ENCODE measurements at regions not wholly inside any gene's neighbourhood (a gene's known extent, or its start where the extent isn't known, plus 50 kb on each side); places are given as distances from the start of the nearest gene placed in this dataset.
"Not testable (repeated sequence)": the region's sequence is repeated elsewhere in the genome, so short reads cannot be mapped to it uniquely, and the experiment has no call there.

DNA sequence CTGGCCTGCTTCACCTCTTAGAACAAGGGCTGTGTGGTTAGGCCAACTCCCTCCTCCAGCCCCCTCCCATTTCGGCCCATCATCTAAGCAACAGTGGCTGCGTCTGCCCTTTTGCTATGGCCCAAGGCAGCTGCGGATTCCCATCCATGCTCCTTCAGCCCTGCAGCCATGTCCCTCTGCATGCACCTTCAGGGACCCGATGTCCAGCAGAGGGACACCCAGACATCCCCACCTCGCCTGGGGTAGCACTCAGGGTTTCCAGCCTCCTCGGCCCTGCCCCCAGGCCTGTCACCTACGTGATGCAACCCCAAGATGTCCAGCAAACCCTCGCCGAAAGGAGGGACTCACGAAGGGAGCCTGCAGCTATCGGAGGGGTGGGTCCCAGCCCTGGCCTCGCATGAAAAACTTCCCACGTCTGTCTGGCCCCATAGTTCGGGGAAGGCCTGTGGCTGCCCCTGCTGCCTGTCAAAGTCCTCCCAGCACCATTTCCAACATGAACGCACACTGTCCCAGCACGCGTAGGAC, 194.4 kb downstream of the CTTN start:
- DNase-seq (ENCODE audit: low read depth in 2 of 2), result no peak

GRCh38 chr11:70593446-70593983, 195.2 kb downstream of the CTTN start:
- DNase-seq (ENCODE audit: low read depth in 2 of 2), result no peak

GRCh38 chr11:70594031-70594430, 195.7 kb downstream of the CTTN start:
- DNase-seq (ENCODE audit: low read depth in 2 of 2), result no peak

DNA sequence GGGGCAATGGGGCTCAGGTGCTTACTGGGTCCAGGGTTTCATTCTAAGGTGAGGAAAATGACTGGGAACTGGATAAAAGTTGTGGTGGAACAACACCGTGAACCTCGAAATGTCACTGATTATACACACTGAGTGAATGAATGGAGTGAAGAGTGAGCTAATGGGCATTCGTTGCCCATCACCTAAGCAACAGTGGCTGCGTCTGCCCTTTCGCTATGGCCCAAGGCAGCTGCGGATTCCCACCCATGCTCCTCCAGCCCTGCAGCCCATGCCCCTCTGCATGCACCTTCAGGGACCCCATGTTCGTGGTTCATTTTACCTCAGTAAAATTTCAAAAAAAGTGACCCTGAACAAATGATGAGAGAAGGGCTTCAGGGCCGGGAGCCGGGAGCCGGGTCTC, 196.3 kb downstream of the CTTN start:
- no peak for DNase-seq (ENCODE audit: low read depth in 2 of 2)

DNA sequence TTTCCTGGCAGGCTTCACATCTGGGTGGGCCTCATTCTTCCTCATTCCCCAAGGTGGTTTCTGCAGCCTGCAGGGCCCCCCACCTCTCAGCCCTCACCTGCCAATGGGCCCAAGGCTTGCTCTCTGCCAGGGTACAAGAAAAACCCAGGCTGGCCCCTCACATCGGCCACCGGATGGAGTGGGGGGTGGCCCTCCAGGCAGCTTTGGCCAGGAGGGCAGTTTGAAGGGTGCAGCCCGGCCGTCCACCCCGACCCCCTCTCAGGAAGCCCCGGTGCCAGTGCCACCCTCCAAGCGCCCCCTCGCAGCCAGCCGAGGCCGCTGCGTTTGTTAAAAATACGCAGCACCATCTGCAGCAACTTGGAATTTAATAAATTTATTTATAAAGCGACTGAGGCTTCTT, 196.7 kb downstream of the CTTN start:
- no peak for DNase-seq (ENCODE audit: low read depth in 2 of 2)

GRCh38 chr11:70595452-70595851, 197.1 kb downstream of the CTTN start:
- no peak for DNase-seq (ENCODE audit: low read depth in 2 of 2)

GRCh38 chr11:70596091-70596490, 197.8 kb downstream of the CTTN start:
- DNase-seq (ENCODE audit: low read depth in 2 of 2), result no peak

DNA sequence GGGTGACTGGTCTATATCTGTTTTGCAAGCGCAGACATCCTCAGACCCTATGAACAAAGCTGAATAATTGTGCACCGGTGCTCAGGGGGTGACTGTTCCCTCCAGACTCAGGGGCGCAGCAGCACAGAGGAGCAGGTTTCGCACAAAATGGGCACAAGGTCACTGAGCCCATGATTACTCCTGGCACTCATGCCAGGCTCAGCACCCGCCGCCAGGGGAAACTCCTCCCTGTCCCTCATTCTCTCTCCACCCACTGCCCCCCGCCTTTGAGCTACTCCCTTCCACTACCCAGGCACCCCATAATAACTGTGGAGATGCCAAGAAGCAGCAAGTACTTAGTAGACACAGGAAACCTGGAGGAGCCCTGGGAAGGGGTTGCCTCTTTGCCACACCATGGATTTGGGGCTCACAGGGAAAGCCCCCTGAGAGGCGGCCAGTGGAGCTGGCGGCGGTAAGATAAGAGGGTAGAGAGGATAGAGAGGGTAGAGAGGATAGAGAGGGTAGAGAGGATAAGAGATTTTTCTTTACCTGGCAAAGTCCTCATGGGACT, 198.8 kb downstream of the CTTN start:
- DNase-seq (ENCODE audit: low read depth in 2 of 2), result no peak

DNA sequence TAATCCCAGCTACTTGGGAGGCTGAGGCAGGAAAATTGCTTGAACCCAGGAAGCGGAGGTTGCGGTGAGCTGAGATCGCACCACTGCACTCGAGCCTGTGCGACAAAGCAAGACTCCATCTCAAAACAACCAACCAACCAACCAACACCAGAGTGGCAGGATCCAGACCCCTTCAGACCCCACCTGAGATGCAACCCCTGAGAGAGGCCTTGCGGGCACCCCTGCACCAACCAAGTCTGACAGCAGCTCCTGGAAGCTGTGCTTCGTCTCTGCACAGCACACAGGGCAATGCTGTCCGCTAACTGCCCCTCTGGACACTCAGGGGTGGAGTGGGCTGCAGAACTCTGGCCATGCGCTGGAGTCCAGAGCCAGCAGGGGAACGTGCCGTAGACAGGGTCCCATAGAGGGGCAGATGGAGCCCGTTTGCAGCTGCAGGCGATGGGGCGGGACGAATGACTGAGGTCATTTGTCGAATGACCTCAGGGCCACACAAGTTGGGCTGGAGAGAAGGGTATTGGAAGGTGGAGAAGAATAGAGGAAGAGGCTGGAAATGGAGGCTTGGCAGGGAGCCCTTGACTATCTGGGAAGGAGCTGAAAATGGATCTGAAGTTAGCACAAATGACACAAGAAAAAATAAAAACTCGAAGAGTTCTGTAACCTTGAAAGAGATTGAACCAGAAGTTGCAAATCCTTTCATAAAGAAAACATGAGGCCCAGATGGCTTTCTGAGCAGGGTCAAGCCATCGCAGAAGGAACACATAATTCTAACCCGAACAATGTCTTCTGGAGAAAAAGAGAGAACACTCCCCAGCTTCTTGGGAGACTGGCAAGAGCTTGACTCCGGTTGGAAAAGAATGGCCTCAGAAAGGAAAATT, 199.7 kb downstream of the CTTN start:
- no peak for DNase-seq (ENCODE audit: low read depth in 2 of 2)

DNA sequence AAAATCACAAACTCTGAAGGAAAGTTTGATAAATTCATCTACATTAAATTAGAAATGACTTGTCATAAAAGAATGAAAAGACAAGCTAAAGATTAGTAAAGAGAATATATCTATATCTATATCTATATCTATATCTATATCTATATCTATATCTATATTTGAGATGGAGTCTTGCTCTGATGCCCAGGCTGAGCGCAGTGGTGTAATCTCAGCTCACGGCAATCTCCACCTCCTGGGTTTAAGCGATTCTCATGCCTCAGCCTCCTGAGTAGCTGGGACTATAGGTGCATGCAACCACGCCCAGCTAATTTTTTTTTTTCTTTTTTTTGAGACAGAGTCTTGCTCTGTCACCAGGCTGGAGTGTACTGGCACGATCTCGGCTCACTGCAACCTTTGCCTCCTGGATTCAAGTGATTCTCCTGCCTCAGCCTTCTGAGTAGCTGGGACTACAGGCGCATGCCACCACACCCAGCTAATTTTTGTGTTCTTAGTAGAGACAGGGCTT, 202.6 kb downstream of the CTTN start:
- DNase-seq (ENCODE audit: low read depth in 2 of 2), result not testable (repeated sequence)

DNA sequence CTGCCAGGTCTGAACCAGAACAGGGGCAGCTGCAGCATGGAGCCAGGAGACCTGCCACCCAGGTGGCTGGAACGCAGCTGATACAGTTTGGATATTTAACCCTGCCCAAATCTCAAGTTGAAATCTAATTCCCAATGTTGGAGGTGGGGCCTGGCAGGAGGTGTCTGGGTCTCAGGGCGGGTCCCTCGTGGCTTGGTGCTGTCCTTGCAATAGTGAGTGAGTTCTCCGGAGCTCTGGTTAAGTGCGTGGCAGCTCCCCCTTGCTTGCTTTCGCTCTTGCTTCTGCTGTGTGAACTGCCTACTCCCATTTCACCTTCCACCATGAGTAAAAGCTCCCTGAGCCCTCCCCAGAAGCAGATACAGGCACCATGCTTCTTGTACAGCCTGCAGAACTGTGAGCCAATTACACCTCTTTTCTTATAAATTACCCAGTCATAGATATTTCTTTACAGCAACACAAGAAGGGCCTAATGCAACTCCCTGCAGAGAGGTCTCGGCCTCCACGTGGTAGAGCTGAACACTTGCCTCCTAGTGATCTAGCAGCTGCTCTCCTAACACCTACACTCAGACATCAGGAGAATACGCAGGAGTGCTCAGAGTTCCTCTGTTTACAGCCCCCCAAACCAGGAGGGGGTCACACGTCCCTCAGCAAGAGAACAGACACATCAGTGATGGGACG, 203.7 kb downstream of the CTTN start:
- DNase-seq (ENCODE audit: low read depth in 2 of 2), result no peak

- DNase-seq (ENCODE audit: low read depth in 2 of 2), result no peak
Measured at GRCh38 chr11:70603114-70603755, 204.9 kb downstream of the CTTN start.

DNA sequence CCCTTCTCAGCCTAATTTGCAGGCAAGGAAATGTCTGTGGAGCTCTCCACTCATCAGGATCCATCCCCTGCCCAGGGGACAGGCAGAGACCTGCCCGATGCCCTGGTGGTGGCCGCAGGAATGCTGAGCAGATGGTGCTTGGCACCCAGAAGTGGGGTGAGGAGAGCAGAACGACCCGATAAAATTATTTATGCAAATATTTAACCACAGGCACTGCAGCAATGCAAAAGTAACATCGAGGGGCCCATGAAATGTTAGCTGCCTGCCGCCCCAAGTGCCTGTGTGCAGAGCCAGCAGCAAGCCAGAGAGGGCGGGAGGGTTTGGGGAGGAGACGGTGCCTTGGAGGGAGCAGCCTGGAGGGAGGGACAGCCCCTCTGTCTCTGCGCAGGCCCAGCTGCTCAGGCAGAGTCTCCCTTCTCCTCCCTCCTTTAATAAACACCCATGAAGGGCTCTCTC, 205.5 kb downstream of the CTTN start:
- DNase-seq (ENCODE audit: low read depth in 2 of 2), result no peak

GRCh38 chr11:70604221-70604620, 205.9 kb downstream of the CTTN start:
- no peak for DNase-seq (ENCODE audit: low read depth in 2 of 2)

GRCh38 chr11:70604630-70605467, 206.5 kb downstream of the CTTN start:
- DNase-seq (ENCODE audit: low read depth in 2 of 2), result no peak

DNA sequence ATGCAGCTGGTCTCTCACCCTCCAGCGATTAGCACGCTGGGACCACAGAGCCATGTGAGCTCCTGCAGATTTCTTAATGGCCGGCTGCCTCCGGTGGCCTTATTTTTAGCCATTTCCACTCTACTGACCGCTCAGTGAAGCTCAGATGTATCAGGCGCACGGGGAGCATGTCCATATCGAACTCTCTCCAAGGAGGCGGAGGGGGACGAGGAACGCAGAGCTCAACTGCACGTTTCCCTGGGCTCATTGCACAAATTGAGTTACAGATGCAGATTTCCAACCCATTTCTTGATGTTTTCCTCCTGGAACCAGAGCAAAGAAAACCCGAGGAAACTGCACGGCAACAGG, 207.1 kb downstream of the CTTN start:
- no peak for DNase-seq (ENCODE audit: low read depth in 2 of 2)

DNA sequence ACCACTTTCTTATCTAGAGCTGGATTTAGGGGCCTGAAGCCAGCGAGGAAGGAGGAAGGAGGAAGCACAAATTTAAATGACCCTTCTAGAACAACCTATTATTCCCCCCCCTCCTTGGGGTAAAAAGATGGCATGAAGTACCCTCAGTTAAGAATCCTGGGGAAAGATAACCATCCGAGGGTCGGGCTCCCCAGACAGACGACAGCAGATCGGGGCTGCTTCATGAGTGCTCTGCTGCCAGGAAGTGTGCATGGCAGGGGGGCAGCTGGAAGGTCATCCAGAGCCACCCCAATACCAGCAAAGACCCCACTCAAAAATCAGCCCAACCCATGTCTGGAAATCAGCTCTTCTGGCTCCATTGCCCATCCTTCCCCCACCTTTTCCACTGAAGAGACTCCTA, 207.5 kb downstream of the CTTN start:
- no peak for DNase-seq (ENCODE audit: low read depth in 2 of 2)

GRCh38 chr11:70606248-70606950, 208.1 kb downstream of the CTTN start:
- no peak for DNase-seq (ENCODE audit: low read depth in 2 of 2)

GRCh38 chr11:70606951-70607330, 208.6 kb downstream of the CTTN start:
- no peak for DNase-seq (ENCODE audit: low read depth in 2 of 2)

DNA sequence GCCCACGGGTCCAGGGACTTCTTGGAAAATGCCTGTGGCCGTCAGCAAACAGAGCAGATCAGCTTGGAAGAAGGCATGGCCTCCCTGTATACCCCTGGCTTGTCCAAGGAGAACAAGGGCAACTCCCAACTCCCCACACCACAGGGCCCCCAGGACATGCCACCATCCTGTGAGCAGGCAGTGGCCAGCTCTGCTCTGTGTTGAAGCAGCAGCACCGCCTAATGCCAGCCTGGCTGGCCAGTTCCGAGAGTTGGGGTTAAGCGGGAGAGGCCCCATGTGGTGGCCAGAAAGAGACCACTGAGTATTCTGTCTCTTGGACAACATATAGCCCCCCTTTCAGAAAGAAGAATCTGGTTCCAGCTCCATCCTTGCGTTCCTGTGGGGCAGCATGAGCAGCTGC, 209.2 kb downstream of the CTTN start:
- no peak for DNase-seq (ENCODE audit: low read depth in 2 of 2)
